SK-N-SH treated with all-trans-retinoic acid at 6 μM for 48 hours (cell line): ENCODE measurements at regions not wholly inside any gene's neighbourhood (a gene's known extent, or its start where the extent isn't known, plus 50 kb on each side); places are given as distances from the start of the nearest gene placed in this dataset.

Experiments
- ESRRG ChIP-seq: fragments of 250-450 bp; sonication (Bioruptor Pico); IDR thresholded peaks from 2 replicates; pipeline ENCODE4 v1.6.1; 2021; ENCODE audit warnings: mild to moderate bottlenecking
- GLIS3 ChIP-seq: fragments of 250-450 bp; sonication (Bioruptor Pico); IDR thresholded peaks from 2 replicates; pipeline ENCODE4 v1.5.0; 2020; ENCODE audit warnings: mild to moderate bottlenecking, moderate library complexity
- OSR1 ChIP-seq: fragments of 250-450 bp; sonication (Bioruptor Pico); IDR thresholded peaks from 2 replicates; pipeline ENCODE4 v1.8.0; 2022; ENCODE audit warnings: moderate library complexity, mild to moderate bottlenecking, inconsistent platforms
- PATZ1 ChIP-seq: fragments of 250-450 bp; sonication (Bioruptor Pico); IDR thresholded peaks from 2 replicates; pipeline ENCODE4 v1.8.0; 2020; ENCODE audit warnings: mild to moderate bottlenecking, moderate library complexity, borderline replicate concordance
- TCF4 ChIP-seq: fragments of 250-450 bp; sonication (Bioruptor Pico); IDR thresholded peaks from 2 replicates; pipeline ENCODE4 v1.8.0; 2021; ENCODE audit warnings: mild to moderate bottlenecking, moderate library complexity, borderline replicate concordance
- ZNF8 ChIP-seq: fragments of 450-650 bp; formaldehyde crosslinking; IDR thresholded peaks from 2 replicates; pipeline ENCODE4 v1.5.0; 2020; ENCODE audit warnings: mild to moderate bottlenecking, moderate library complexity

GRCh38 chr12:89933911-89934310 is 225.3 kb upstream of the ATP2B1 start:
- TF ChIP-seq PATZ1 (CRISPR knock-in tag), result no peak
- TF ChIP-seq OSR1 (CRISPR knock-in tag), result no peak
- no peak for TF ChIP-seq ZNF8 (CRISPR knock-in tag)
- no peak for TF ChIP-seq GLIS3 (CRISPR knock-in tag)
- TF ChIP-seq ESRRG (CRISPR knock-in tag), result no peak
- TF ChIP-seq TCF4 (CRISPR knock-in tag), result no peak
